ENCODE measurements at regions not wholly inside any gene's neighbourhood (a gene's known extent, or its start where the extent isn't known, plus 50 kb on each side); places are given as distances from the start of the nearest gene placed in this dataset.

- Histone ChIP-seq H3K4me2 (ENCODE audit: insufficient read depth, low read length) (no peak overlapping the region), H3K27ac (ENCODE audit: low read length) (no peak overlapping the region), H3K9ac (ENCODE audit: low read depth, low read length) (no peak overlapping the region), H3K27me3 (ENCODE audit: insufficient read depth, low read length, poor library complexity) (no peaks in the 10 kb centered on the region), H2AFZ (ENCODE audit: low read depth, low read length) (no peak overlapping the region), H4K20me1 (ENCODE audit: insufficient read depth, low read length) (no peaks in the 10 kb centered on the region), H3K36me3 (ENCODE audit: insufficient read depth, low read length) (no peaks in the 10 kb centered on the region), H3K9me3 (ENCODE audit: insufficient read depth, low read length, severe bottlenecking) (no peaks in the 10 kb centered on the region), H3K4me1 (ENCODE audit: insufficient read depth, low read length) (no peaks in the 10 kb centered on the region), H3K4me3 (ENCODE audit: low read depth in 1 of 2, low read length in 2 of 2) (no peak overlapping the region), H3K79me2 (ENCODE audit: insufficient read depth, low read length) (no peaks in the 10 kb centered on the region)
- ATAC-seq (ENCODE audit: insufficient read depth, low read depth), result no peak
- DNase-seq, result no peak
- TF ChIP-seq CTCF (IDR thresholded peaks at IDR 0.05; ENCODE audit: borderline replicate concordance, extremely low read depth, low read length, poor library complexity, severe bottlenecking), result no peak
- TF ChIP-seq EZH2 (IDR thresholded peaks at IDR 0.05; ENCODE audit: borderline replicate concordance, low read depth, low read length, severe bottlenecking), result no peak
Observed at GRCh38 chr3:153673853-153674252, 447.3 kb upstream of the ARHGEF26 start.

GRCh38 chr3:153679714-153680113, 441.5 kb upstream of the ARHGEF26 start:
- no peak overlapping the region for H3K4me3 ChIP-seq (ENCODE audit: low read depth in 1 of 2, low read length in 2 of 2)
- no peaks in the 10 kb centered on the region for H3K36me3 ChIP-seq (ENCODE audit: insufficient read depth, low read length)
- no peak overlapping the region for H2AFZ ChIP-seq (ENCODE audit: low read depth, low read length)
- no peaks in the 10 kb centered on the region for H3K4me1 ChIP-seq (ENCODE audit: insufficient read depth, low read length)
- no peak overlapping the region for H3K4me2 ChIP-seq (ENCODE audit: insufficient read depth, low read length)
- no peaks in the 10 kb centered on the region for H3K9me3 ChIP-seq (ENCODE audit: insufficient read depth, low read length, severe bottlenecking)
- no peak overlapping the region for H3K27ac ChIP-seq (ENCODE audit: low read length)
- DNase-seq (no peak), ATAC-seq (ENCODE audit: insufficient read depth, low read depth) (no peak)
- no peak overlapping the region for H3K9ac ChIP-seq (ENCODE audit: low read depth, low read length)
- no peaks in the 10 kb centered on the region for H3K79me2 ChIP-seq (ENCODE audit: insufficient read depth, low read length)
- no peak for TF ChIP-seq EZH2 (IDR thresholded peaks at IDR 0.05; ENCODE audit: borderline replicate concordance, low read depth, low read length, severe bottlenecking)
- TF ChIP-seq CTCF (IDR thresholded peaks at IDR 0.05; ENCODE audit: borderline replicate concordance, extremely low read depth, low read length, poor library complexity, severe bottlenecking), result no peak
- no peaks in the 10 kb centered on the region for H3K27me3 ChIP-seq (ENCODE audit: insufficient read depth, low read length, poor library complexity)
- no peaks in the 10 kb centered on the region for H4K20me1 ChIP-seq (ENCODE audit: insufficient read depth, low read length)

GRCh38 chr3:153680526-153680925, 440.7 kb upstream of the ARHGEF26 start:
- Histone ChIP-seq H3K9me3 (ENCODE audit: insufficient read depth, low read length, severe bottlenecking) (no peaks in the 10 kb centered on the region), H3K4me2 (ENCODE audit: insufficient read depth, low read length) (no peak overlapping the region), H3K79me2 (ENCODE audit: insufficient read depth, low read length) (no peaks in the 10 kb centered on the region), H3K4me3 (ENCODE audit: low read depth in 1 of 2, low read length in 2 of 2) (no peak overlapping the region), H3K4me1 (ENCODE audit: insufficient read depth, low read length) (no peaks in the 10 kb centered on the region), H3K27me3 (ENCODE audit: insufficient read depth, low read length, poor library complexity) (no peaks in the 10 kb centered on the region), H3K27ac (ENCODE audit: low read length) (no peak overlapping the region), H4K20me1 (ENCODE audit: insufficient read depth, low read length) (no peaks in the 10 kb centered on the region), H2AFZ (ENCODE audit: low read depth, low read length) (no peak overlapping the region), H3K36me3 (ENCODE audit: insufficient read depth, low read length) (no peaks in the 10 kb centered on the region), H3K9ac (ENCODE audit: low read depth, low read length) (no peak overlapping the region)
- TF ChIP-seq CTCF (IDR thresholded peaks at IDR 0.05; ENCODE audit: borderline replicate concordance, extremely low read depth, low read length, poor library complexity, severe bottlenecking) (no peak), EZH2 (IDR thresholded peaks at IDR 0.05; ENCODE audit: borderline replicate concordance, low read depth, low read length, severe bottlenecking) (no peak)
- DNase-seq (no peak), ATAC-seq (ENCODE audit: insufficient read depth, low read depth) (no peak)

DNA sequence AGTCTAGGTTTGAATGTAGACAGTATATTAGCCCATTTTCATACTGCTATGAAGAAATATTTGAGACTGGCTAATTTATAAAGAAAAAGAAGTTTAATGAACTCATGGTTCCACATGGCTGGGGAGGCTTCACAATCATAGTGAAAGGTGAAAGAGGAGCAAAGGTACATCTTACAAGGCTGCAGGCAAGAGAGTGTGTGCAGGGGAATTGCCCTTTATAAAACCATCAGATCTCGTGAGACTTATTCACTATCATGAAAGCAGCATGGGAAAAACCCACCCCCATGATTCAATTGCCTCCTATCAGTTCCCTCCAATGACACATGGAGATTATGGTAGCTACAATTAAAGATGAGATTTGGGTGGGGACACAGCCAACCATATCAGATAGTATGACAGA, 440.1 kb upstream of the ARHGEF26 start:
- Histone ChIP-seq H3K27ac (ENCODE audit: low read length) (no peak overlapping the region), H4K20me1 (ENCODE audit: insufficient read depth, low read length) (no peaks in the 10 kb centered on the region), H3K4me3 (ENCODE audit: low read depth in 1 of 2, low read length in 2 of 2) (no peak overlapping the region), H3K4me1 (ENCODE audit: insufficient read depth, low read length) (no peaks in the 10 kb centered on the region), H3K4me2 (ENCODE audit: insufficient read depth, low read length) (no peak overlapping the region), H3K9me3 (ENCODE audit: insufficient read depth, low read length, severe bottlenecking) (no peaks in the 10 kb centered on the region), H3K9ac (ENCODE audit: low read depth, low read length) (no peak overlapping the region), H3K27me3 (ENCODE audit: insufficient read depth, low read length, poor library complexity) (no peaks in the 10 kb centered on the region), H3K36me3 (ENCODE audit: insufficient read depth, low read length) (no peaks in the 10 kb centered on the region), H3K79me2 (ENCODE audit: insufficient read depth, low read length) (no peaks in the 10 kb centered on the region), H2AFZ (ENCODE audit: low read depth, low read length) (no peak overlapping the region)
- TF ChIP-seq EZH2 (IDR thresholded peaks at IDR 0.05; ENCODE audit: borderline replicate concordance, low read depth, low read length, severe bottlenecking) (no peak), CTCF (IDR thresholded peaks at IDR 0.05; ENCODE audit: borderline replicate concordance, extremely low read depth, low read length, poor library complexity, severe bottlenecking) (no peak)
- ATAC-seq (ENCODE audit: insufficient read depth, low read depth) (no peak), DNase-seq (no peak)
